ENCODE measurements at regions not wholly inside any gene's neighbourhood (a gene's known extent, or its start where the extent isn't known, plus 50 kb on each side); places are given as distances from the start of the nearest gene placed in this dataset.

DNA sequence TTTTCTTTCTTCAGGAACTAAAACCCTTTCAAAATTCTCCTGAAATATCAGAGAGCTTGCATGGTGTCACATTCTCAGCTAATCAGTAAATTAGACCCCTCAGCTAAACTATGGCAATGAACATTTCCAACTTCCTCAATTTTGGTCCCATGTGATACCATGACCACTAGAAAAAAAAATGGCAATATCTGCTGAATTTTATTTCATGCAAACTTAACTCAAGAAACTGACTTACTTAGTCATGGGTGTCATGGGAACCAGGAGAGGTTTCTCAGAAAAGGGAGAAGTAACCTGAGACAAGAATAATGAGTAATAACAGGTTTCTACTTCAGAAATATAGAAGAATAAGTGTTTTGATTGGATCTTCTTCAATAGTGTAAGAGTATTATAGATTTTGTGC lies 784.6 kb upstream of the ALCAM start:
- DNase-seq, result no peak

DNA sequence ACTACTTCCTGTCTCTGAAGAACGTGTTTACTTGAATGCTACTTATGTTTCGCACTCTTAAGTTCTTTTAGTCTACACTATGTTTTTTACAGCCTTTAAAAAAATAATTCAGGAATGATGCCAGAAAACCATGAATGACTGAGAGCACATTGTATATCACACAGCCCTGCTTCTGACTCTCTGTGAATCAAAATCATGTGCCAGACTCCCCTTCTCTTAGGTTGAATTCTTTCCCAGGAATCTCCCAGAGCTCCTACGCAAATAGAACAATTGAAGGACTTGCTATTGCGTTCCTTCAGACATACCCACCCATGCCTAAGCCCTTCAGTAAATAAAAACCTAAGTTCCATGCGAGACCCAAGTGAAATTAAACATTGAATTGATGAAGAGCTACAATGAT lies 782.0 kb upstream of the ALCAM start:
- DNase-seq, result no peak

DNA sequence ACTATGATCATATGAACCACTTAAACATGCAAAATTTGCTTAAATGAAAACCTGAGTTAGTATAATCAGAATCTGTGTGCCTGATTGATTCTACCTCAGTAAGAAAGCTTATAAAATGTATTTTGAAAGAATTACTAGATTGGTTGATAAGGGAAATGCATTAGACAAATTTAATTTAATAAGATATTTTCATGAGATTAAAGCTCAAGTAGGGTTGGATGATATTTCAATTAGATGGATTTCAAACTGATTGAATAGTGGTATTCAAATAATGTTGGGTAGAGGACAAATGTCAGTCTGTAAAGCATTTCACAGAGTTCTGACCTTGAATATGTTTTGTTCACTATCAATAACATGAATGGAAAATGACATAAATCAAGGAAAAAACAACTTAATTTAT lies 780.4 kb upstream of the ALCAM start:
- no peak for DNase-seq

DNA sequence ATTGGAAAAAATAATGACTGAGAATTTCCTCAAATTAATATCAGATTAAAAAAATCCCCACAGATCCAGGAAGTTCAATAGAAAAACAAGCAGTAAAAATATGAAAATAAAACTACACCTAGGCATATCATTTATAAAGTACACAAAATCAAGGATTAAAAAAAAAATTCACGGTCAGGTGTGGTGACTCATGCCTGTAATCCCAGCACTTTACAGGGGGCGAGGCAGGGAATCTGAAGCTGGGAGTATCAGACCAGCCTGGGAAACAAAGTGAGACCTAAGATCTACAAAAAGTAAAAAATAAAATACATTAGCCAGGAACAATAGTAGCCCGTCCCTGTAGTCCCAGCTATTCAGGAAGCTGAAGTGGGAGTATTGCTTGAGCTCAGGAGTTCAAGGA lies 778.3 kb upstream of the ALCAM start:
- no peak for DNase-seq

DNA sequence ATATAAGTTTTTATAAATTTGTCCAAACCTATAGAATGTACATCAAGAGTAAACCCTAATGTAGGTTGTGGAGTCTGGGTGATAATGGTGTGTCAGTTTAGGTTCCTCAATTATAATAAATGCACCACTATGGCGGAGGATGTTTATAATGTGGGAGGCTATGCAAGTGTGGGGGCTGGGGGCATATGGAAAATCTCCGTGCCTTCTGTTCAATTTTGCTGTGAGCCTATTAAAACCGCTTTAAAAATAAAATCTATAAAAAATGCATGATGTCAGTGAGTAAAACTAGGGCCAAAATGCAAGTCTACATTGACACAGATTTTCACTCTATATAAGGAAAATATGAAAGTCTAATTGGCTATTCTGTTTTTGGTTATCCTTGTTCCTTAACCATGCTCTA lies 774.9 kb upstream of the ALCAM start:
- DNase-seq, result no peak

DNA sequence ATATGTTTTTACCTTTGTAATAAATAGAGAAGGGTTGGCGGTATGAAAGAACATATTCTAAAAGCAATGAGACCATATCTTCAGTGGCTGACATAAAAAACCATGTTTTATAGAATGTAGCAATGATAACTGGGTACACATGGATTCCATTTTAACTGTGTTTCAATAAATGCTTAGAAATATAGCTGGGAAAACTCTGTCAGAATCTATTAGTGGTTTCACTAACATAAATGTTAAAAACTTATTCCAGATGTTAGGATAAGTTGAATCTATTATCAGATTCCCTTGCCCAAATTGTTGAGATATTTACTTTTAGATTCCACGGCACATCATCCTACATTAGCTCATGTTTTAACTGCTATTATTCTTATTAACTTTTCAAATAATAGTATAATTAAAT lies 772.2 kb upstream of the ALCAM start:
- peak; percentile 6 for DNase-seq

DNA sequence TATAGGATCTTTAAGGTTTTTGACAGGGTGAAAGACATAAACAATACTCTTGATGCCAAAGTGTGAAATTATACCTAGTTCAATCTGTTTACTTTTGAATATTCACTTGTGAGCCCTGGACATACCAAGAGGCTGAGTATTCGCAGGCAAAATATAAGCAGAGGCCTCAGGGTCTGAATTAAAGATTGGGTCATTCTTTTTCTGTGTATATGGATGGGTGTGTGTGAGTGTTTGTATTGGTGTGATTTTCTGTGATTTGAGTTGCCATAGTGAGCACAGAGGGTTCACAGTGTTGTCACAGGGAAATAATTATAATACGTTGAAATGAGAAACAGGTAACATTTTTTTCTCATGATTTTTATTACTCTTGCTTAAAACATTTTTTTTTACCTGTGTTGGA lies 770.7 kb upstream of the ALCAM start:
- DNase-seq, result no peak

DNA sequence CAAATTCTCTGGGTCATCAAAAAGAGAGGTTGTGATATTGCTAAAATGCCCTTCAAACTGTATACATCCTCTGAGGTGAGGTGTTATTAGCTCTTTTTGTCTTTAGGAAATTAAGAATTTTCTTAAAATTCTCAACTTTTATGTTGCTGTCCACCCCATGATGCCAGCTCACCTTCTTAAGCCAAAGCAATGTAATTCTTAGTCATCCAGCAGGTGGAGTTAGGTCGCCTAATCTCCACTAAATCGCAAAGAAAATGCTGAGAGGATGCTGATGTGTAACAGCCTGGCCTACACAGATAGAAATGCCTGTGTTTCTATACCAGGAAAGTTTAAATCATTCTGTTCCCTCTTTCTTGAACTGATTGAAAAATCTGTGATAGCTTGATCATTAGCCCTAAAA lies 770.2 kb upstream of the ALCAM start:
- peak; percentile 14 for DNase-seq

DNA sequence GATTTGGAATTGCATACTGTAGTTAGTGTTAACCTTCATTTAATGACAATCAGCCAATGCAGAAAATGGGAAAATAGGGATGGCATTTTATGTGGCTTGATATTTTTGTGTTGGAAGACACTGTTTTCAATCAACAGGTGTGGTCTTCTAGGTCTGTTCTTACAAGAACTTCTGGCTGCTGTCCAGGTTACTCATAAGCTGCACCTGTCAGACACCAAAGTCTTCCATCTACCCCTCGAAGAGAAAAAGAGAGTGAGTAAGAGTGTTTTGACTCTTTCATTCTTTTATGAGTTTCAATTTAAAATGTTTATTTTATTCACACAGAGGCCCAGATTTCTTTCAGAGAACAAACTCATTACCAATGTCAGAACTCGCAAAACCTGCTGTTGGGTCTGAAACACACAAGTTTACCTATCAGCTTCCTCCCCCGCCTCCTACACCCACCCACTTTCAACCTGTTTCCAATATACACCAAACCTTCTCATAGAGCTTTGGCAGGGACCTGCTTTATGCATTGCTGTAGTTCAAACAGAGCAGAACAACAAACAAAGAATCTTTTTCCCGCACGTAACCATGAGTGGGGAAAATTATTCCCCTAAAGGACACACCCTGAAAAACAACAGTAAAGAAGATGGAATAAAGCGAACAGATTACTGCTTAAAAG lies 767.7 kb upstream of the ALCAM start:
- DNase-seq, result peak; percentile 7

DNA sequence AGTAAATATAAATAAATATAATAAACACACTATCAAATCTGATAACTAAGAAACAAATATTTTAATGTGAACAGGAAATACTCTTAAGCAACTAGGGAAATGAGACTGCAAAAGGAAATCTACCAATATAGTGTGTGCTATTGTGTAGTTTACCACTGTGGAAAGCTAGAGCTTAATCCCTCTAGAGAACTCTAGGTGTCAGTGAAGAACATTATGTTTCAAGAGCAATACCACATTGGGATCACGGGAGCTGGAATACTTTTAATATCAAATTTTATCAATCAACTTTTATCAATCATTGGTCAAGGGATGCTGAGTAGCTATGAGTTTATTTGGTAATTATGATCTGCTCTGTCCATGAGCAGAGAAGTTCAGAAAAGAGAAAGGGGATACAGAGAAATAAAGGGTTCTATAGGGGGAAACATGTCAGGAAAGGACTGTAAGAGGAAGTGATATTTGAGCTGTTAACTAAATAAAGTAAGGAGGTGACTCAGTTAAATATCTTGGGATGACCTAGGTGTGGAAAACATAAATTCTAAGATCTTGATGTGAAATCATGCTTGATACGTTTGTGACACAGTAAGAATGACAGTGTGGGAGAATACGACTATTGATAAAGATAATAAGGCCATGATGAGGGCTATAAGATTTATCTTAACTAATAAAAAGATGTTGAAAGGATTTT lies 762.2 kb upstream of the ALCAM start:
- no peak for DNase-seq

DNA sequence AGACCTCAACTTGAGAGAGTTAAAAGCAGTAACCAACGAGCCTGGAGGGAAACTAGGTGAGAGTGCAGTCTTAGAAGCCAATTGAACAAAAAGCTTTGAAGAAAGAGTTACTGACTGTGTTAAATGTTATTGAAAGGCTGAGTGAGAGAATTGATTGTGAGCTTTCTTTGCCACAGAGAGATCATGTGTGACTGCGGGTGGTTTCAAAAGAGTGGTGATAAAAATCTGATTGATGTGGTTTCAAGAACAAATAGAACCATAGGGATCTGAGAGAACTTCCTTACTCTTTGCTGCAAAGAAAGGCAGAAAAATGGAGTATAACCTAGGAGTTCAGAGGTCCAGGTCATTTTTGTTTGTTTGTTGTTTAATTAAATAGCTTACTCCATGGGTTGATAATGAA lies 759.9 kb upstream of the ALCAM start:
- no peak for DNase-seq

DNA sequence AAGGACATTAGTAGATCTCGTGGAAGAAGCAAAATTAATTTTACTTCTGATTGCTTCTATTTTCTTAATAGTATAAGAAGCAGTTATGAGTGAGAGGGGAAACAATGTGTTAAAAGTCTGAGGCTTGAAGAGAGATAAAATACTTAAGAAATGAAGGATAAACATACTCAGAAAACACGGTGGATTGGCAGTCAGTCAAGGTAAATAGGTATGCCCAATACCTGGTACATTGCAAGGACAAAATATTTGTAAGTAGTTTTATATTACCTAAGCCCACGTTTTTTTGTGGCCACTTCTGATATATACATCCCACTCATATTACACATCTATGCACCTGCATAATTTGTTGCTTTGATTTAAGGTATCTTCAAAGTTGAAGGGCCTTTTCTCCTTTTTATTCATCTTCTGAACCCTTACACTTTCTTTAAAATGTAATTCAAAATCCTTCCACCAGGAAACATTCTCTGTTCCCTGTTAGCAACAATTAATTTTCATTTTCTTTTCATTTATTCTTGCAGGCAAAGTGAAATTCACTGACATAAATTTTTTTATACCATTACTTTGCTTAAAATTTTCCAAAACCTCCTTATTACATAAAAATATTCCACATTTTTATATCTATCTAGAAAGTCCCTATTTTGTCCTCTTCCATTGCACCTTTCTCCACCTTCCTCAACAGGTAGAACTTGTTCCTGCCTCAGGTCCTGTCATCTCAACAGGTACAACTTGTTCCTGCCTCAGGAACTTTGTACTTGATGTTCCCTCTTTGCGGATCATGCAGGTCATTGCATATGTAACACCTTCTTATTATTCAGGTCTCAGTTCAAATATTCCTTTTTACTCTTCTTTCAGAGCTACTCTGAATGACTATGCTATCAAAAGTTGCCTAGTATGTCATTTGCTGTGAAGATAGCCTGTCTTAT lies 755.7 kb upstream of the ALCAM start:
- DNase-seq, result no peak

DNA sequence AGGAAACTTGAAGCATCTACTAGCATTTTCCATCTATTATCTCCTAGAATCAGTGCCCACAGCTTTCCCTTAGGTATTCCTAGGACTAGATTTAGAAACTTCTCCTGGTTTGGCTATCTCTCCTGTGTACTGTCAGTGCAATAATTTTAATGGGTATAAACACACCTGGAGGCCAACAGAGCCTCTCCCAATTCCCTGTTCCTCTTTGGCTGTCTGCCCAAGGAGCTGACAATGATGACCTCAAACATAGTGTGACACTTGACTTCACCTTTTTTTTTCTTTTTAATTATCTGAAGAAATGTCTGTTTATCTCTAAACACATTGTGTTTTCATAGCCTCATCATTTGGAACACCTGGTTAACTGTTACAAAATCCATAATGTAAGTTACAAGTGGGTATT lies 754.5 kb upstream of the ALCAM start:
- DNase-seq, result no peak

DNA sequence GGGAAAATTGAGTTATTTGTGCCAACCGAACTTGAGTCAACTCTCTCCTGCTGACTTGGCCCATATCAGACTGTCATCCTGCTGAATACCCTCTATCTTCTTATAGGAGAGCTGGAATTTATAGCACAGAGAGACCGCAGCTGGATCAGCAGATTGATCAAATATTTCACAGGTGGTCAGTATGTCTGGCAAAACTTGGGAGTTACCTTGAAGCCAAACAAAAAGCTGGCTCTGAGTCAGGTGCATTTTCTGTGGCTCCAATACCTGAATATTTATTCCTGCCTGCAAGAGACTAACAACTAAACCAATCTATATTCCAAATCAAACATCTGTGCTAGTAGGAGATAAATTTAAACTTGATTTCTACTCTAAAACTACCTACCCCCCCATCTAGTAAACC lies 752.1 kb upstream of the ALCAM start:
- no peak for DNase-seq

DNA sequence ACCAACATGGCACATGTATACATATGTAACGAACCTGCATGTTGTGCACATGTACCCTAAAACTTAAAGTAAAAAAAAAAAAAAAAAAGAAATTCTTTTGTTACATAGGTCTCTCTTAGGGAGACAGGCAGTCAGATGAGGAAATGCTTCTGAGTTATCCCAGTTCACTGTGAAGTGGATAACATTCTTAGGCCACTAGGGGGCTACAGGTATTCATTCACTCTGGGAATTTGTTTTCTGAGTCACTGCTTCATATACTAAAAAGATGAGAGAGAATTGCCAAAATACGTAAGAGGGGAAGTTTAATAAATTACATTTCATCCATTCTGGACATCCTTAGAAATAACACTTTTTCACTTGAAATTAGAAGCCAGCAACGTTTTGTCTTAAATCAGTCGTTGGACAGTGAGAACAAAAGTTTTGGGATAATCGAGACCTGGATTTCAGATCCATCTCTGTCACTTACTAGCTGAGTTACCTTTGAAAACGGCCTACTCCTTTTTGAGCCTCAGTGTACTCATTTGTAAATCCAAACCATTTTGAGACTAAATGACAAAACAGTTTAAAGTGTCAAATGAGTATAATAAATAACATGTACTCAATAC lies 738.4 kb upstream of the ALCAM start:
- no peak for DNase-seq

DNA sequence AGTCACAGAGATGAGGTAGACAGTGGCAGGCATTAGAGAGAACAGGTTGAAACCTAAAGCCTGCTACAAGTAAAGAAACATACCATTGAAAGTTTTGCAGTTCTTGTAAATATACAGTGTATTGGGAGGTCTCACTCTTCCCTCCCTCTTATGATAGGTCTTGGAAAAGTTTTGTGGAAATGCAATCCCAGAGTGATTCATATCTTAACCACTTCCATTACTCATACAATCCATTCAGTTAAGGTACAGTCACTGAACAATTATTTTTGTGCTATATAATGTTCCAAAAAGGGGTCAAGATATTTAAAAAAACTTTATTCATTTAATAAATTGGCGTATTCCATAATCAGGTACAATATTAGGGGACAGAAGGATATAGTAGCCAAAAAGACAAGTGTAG lies 737.7 kb upstream of the ALCAM start:
- no peak for DNase-seq

DNA sequence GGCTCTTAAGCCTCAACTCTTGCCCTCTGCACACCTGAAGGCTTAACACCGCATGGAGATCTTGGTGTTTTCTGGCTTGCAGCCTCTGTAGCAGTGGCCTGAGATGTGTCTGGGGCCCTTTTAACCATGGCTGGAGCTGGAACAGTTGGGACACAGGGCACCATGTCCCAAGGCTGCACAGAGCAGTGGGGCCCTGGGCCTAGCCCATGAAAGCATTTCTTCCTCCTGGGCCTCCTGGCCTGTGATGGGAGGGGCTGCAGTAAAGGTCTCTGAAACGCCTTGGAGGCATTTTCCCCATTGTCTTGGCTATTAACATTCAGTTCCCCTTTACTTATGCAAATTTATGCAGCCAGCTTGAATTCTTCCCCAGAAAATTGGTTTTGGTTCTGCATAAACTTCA lies 735.5 kb upstream of the ALCAM start:
- no peak for DNase-seq

DNA sequence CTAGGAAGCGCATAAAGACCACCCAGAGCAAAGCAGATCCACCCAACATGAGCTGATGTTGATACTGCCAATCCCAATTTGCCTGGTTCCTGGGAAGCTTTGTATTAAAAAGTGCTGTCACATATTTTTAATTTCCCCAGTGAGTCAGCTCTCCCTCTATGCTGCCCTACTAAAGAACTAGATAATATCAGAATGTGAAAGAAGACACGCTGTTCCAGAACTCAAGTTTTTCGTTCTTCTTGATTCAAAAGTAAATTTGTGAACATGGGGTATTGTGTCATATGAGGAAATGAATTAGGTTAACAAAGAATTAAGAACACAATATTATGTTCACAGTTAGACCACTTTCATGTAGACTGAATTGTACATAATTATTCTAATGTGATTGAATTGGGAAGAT lies 734.2 kb upstream of the ALCAM start:
- DNase-seq, result no peak

DNA sequence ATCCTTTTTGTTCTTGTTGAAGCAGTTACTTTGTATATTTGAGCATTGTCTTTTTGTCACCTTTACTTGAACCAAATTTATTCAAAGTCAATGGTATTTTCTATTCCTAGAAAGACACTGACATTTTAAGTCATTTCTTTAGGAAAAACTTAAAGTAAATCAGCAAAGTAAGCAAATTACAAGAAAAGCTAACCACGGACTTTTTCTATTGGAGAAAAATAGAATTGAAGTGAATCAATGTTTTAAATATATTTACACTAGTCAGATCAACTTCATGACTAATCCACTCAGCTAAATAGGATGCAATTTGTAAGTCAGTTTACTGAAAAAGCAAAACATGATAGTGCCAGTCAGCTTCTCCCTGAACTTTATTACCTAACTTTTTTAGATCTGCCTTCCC lies 733.8 kb upstream of the ALCAM start:
- DNase-seq, result no peak

DNA sequence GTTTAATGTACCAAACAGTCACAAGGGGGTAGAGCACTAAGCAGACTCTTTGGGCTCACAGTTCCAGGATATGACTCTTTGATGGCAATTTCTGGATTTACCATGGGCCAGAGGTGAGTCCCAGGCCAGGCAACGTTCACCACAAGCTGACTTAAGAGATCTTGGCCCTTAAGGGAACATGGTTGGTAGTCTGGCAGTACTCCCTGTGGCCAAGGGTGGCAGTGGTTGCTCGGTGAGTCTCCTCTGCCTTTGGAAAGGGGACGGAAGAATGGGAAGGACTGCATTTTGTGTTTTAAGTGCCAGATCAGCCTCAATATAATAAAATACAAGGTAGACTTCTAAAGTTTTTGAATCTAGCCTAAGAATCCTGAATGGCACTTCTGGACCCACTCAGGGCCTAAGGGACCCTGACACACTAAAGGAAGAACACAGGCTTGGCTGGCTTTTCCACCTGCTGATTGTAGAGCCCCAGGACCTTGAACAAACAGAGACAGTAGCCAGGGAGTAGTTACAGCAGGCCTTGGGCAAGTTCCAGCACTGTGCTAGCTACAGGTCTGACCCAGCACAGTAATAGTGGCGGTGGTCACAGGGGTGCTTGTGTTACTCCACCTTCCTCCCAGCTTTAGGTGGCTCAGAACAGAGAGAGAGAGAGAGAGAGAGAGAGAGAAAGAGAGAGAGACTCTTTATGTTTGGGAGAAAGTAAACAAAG lies 730.7 kb upstream of the ALCAM start:
- DNase-seq, result no peak

DNA sequence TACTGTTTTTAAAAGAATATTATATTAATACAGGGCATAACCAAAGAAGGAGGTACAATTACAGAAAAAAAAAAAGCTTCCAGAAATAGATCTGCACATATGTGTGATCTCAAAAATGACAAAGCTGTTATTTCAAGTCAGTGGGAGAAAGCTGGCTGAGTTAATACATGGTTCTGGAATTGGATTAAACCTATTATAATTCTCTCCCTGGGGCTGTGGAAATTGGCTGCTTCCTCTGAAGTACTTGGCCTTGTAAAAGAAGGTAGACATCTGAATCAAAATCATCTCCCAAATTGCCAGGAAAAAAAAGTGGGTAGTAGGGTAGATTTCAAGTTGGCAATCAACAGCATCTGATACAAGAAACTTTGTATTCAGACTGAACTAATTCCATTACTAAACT lies 723.9 kb upstream of the ALCAM start:
- DNase-seq, result no peak

DNA sequence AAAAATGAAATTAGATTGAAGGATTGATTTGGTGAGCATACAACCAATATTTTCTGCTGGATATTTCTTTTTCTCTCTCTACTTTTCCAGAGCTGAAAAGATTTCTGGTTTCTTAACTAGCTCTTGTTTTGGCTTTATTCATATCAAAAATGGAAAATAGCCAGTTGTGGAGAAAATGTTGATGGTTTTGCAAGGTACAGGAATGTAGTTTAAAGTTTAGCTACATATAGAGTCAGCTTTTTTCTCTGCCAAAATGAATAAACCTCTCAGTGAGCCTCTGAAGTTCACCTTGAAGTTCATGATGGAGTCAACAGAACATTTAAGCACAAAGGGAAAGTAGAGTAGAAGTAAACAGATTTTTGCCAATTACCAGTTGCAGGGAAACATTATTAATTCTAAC lies 720.5 kb upstream of the ALCAM start:
- DNase-seq, result no peak

Measured in skin of body (tissue), 1 donor.